SK-N-SH (cell line): ENCODE measurements at regions not wholly inside any gene's neighbourhood (a gene's known extent, or its start where the extent isn't known, plus 50 kb on each side); places are given as distances from the start of the nearest gene placed in this dataset.

Source experiments
- EP300 ChIP-seq, 2 experiments: IDR thresholded peaks; 2 replicates each; pipeline versions ENCODE4 v1.4.0 to v1.6.1; 2012; ENCODE audit warnings: borderline replicate concordance in 1 of 2, low read depth in 1 of 2, low read length in 1 of 2
- EZH2phosphoT487 ChIP-seq: fragments of 200-600 bp; sonication (generic); IDR thresholded peaks from 2 replicates; pipeline ENCODE4 v1.6.1; 2017; ENCODE audit warnings: low read depth, mixed run types, mild to moderate bottlenecking, antibody characterized with exemption, moderate library complexity, borderline replicate concordance
- MEF2A ChIP-seq: IDR thresholded peaks from 2 replicates; pipeline ENCODE4 v1.4.0; 2012; ENCODE audit warnings: low read depth, borderline replicate concordance
- SIN3A ChIP-seq: IDR thresholded peaks from 2 replicates; pipeline ENCODE4 v1.6.1; 2012; ENCODE audit warnings: low read depth, mild to moderate bottlenecking, low read length, moderate library complexity, borderline replicate concordance
- ZBTB33 ChIP-seq: IDR thresholded peaks from 2 replicates; pipeline ENCODE4 v1.4.0; 2012; ENCODE audit warnings: low read depth, borderline replicate concordance

DNA sequence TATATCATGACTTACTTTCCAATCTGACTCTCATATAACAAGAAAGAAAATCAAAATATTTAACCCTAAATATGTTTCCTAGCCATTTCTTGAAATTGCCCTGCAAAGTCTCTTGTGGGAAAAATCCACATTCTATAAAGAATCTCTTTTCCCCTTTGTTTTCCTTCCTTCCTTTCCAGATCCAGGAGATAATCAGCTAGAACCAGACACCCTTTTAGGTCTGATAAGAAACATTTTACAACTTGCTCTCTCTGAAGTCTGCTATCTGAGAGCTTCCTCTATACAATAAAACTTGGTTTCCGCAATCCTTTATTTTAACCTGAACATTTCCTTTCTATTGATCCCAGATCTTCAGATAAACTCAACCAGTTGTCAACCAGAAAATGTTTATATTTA, 100.5 kb upstream of the RNU6-1 start:
- no peak for TF ChIP-seq EZH2phosphoT487
- TF ChIP-seq ZBTB33: no peak
- no peak for TF ChIP-seq SIN3A
- no peak for TF ChIP-seq EP300 (IDR thresholded peaks at IDR 0.05; ENCODE audit: borderline replicate concordance in 1 of 2, low read depth in 1 of 2, low read length in 1 of 2)
- no peak for TF ChIP-seq MEF2A
